GM18511 (cell line): ENCODE measurements at regions not wholly inside any gene's neighbourhood (a gene's known extent, or its start where the extent isn't known, plus 50 kb on each side); places are given as distances from the start of the nearest gene placed in this dataset.

Source experiments
- ATAC-seq: cut with Tn5 transposase; IDR thresholded peaks from one replicate; pipeline ENCODE4 v1.9.1; 2021; ENCODE audit warnings: mild to moderate bottlenecking, moderate library complexity; ENCODE audit not compliant: unreplicated experiment

DNA sequence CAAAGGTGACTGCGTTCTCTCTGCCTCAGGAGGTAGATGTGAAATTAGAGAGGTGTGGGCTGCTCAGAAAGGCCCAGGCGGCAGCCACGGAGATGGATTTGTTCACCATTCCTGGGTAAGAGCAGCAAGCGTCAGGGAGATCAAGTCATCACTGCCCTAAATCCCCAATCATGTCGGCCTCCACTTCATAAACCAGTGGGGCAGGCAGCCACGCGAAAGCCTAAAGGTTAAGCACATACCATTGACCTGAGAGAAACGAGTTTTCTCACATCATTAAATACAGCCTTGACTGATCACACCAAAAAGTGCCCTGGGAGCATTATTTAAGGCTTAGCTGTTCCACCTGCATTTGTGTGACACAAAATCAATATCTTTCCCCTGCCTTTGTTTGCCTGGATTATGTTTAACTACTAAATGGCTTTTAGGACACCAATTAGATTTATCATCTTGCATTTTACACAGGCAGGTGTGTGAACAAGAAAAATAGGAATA is 50.7 kb upstream of the FOXB1 start:
- no peak for ATAC-seq

DNA sequence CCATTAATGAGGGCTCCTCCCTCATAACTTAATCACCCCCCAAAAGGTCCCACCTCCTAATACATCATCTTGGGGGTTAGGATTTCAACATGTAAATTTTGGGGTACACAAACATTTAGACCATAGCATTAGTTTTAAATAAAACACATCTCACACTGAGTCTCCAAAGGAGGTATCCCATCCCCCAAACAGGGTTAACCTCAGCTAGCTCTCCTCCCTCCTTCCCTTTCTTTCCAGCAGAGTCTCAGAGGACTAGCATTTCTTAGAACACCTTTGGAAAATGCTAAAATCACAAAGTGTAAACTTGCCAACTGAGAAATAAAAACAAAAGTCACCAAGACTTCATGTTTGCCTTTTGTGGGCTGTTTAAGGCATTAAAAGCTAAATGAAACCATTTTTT is 51.2 kb upstream of the FOXB1 start:
- no peak for ATAC-seq

DNA sequence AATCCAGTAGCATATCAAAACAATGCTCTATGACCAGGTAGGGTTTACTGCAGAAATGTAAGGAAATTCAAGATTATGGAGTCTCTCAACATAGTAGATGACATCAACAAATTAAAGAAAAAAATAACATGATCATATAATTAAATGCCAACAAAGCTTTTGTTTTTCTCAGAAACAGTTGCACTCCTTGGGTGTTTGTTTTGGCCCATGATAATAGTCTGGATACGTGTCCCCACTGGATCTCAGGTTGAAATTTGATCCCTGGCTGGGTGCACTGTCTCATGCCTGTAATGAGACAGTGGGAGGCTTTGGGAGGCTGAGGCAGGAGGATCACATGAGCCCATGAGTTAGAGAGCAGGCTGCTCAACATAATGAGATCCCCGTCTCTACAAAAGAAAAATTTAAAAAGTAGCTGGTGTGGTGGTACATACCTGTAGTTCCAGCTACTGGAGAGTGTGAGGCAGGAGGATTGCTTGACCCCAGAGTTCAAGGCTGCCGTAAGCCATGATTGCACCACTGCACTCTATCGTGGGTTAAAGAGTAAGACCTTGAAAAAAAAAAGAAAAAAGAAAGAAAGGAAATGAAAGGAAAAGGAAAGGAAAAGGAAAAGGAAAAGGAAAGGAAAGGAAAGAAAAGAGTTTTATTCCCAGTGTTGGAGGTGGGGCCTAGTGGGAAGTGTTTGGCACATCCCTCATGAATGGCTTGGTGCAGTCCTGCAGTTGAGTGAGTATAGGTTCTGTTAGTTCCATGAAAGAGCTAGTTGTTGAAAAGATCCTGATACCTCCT is 53.3 kb upstream of the FOXB1 start:
- no peak for ATAC-seq

DNA sequence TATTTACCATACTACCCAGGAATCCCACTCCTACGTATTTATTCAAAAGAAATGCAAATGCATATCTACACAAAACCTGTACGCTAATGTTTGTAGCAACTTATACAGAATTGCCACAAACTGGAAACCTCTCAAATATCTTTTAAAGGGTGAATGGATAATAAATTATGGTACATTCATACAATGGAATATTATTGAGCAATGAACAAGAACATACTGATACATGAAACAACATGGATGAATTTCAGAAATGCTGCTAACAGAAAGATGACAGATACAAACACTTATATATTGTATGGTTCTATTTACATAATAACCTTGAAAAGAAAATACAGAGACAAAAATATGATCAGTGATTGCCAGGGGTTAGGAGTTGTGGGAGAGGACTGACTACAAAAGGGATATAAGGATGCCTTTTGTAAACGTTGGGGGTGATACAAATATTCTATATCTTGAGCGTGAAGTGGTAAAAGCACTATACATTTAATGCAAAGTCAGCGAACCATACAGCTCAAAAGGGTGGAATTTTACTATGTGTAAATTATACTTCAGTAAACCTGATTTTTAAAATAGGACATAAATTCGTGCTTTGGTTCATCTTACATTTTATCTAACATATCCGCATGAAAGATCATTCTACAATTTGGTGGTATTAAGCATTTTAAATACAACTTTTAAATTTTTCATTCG is 55.0 kb upstream of the FOXB1 start:
- no peak for ATAC-seq

GRCh38 chr15:59946084-59946483 is 58.0 kb upstream of the FOXB1 start:
- ATAC-seq, result no peak

GRCh38 chr15:59945036-59945435 is 59.1 kb upstream of the FOXB1 start:
- ATAC-seq, result no peak

DNA sequence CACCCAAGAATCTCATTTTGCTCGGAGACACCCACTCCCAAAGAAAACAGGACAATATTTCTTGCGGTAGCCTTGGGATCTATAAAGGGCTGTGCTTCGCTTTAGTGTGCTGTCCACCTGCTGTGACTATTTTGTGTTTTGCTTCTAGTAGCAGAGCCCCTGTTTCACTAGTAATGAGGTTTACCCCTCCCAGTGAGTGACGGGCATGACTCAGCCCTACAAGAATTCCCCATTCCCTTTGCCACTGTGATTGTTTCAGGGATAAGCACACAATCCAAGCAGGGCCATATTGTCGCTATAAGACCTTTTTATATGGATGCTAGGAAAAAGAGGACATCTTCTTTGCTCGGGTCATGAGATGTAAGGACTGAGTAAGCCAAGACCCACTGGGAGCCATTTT is 62.5 kb upstream of the FOXB1 start:
- no peak for ATAC-seq

DNA sequence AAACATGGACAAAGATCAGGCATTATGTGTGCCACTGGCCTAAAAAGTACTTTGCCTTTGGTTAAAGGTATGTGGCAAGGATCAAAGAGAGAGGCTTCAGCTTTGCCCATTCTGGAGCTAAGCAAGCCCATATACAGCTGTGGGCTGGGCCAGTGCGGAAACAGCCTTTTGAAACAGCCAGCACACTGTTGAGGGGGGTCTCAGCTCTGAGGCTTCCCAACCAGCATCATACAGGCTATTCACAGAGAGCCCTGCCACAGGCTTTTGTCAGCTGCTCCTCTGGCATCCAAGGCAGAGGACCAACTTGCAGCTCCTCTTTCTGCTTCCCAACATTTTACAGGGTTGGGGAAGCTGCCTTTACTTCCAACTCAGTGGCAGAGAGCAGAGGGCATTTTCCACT is 63.2 kb upstream of the FOXB1 start:
- ATAC-seq, result no peak

- ATAC-seq, result no peak
Measured at GRCh38 chr15:59940456-59940855, 63.7 kb upstream of the FOXB1 start.

DNA sequence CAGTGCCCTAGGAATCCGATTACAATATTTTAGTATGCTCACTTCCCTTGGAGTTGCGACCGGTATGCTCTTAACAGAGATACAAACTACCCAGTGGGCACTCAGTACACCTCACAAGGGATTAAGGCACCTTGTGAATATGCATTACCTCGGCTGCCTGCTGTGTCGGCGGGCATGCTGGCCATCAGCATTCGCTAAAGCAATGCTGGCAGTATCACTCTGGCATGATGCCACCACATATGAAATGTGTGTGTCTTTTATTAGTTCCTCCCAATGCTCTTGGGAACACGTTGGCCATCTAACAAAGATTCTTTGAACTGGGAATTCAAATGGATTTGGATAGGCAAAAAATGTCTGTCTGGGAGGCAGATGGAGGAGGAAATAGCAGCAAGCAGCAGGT is 67.4 kb upstream of the FOXB1 start:
- ATAC-seq, result no peak

- no peak for ATAC-seq
Measured at GRCh38 chr15:59933607-59934006, 70.5 kb upstream of the FOXB1 start.

DNA sequence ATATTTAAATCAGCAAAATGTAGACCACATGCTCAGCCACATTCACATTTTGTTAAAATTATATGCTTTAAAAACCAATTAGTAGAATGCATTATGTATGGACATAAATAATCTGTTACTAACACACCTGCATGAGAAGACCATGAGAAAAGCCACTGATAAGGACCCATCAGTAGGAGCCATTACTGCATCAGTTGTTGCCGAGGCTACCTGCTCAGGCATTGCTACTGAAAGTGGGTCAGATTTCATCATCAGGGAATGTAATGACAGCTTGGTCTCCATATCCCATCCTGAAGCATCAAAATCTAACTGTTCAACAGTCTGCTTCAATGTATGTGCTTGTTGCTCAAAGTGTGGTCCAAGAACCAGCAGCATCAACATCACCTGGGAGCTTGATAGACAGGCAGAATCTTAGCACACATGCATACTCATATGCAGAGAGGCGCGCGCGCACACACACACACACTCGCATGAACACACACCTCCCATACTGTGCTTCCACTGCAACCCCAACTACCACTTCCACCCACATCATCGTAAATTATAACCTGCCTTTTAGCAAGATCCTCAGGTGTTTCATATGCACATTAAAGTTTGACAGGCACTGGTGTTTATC is 72.4 kb upstream of the FOXB1 start:
- ATAC-seq, result no peak

DNA sequence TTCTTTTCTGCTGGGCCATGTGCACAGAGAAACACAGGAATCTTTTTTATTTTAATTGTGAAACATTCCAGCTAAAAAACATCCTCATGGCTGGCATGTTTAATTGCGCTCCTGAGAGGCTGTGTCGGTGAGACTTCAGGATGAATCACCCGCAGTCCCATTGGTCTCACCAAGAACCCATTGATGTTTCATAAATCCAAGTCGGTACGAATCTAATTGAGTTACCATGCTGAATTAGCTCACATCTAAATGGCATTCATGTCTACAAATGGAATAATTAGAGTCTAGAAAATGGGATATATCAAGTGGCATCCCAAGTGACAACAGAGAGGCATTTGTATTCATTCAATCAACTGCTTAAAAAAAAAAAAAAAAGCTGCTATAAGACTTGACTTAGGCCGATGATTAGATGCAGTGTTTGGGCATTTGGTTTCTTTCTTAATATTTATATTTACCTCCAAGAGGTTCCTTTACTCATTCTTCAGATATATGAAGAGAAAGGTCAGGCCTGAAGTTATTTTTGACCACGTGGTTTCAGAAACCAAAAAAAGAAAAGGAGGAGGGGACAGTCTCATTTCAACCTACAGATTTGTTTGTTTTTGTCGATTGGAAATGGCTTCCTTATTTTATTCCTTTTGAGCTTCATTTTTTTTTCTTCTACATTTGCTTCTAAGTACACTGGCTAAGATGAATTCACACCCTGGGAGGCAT is 79.1 kb upstream of the FOXB1 start:
- no peak for ATAC-seq

GRCh38 chr15:59924096-59924495 is 80.0 kb upstream of the FOXB1 start:
- ATAC-seq, result no peak

- ATAC-seq, result no peak
Measured at GRCh38 chr15:59923508-59923907, 80.6 kb upstream of the FOXB1 start.

GRCh38 chr15:59918994-59919951 is 84.8 kb upstream of the FOXB1 start:
- ATAC-seq, result peak; percentile 91

- ATAC-seq, result peak; percentile 73
Measured at GRCh38 chr15:59917504-59918157, 86.5 kb upstream of the FOXB1 start.

DNA sequence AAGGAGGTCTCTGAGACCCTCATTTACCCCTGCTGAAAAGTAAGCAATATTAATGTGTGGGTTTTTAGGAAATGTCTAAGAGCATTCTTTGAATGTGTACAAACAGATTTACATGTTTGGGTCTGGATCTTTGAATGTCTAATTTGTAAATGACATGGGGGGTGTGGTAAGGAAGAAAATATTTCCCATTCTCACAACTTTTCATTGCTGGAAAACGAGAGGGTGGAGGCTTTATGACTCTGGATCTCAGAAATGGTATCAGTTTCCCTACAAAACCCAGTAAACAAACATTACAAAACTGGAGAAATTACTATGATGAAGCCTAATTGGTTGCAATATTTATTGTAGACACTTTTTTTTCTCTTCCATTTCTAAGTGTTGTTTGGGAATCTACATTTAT is 98.1 kb upstream of the FOXB1 start:
- no peak for ATAC-seq

- ATAC-seq, result no peak
Measured at GRCh38 chr15:59905176-59905575, 98.9 kb upstream of the FOXB1 start.
